GM21360 (cell line): ENCODE measurements at regions not wholly inside any gene's neighbourhood (a gene's known extent, or its start where the extent isn't known, plus 50 kb on each side); places are given as distances from the start of the nearest gene placed in this dataset.
"Not testable (repeated sequence)": the region's sequence is repeated elsewhere in the genome, so short reads cannot be mapped to it uniquely, and the experiment has no call there.

Source experiments
- ATAC-seq: cut with Tn5 transposase; IDR thresholded peaks from one replicate; pipeline ENCODE4 v1.9.1; 2021; ENCODE audit warnings: mild to moderate bottlenecking, moderate library complexity; ENCODE audit not compliant: unreplicated experiment

DNA sequence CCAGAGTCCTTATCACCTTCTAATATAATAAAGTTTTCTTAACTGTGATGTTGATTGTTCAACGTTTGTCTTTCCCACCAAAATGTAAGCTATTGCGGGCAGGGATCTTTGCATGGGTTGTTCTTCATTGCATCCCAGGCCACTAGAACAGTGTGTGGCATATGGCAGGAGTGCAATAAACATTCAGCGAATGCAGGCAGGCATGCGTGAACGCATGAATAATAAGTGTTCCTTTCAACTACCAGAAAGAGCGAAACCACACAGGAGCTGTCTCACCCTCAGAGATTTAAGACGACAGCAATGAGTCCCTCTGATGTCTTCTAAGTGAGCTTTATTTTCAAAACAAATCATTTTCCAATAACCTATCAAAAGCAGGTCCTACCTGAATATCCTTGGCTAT is 2693.1 kb upstream of the TPTE start:
- not testable (repeated sequence) for ATAC-seq

- not testable (repeated sequence) for ATAC-seq
These were observed 2692.0 kb upstream of the TPTE start for GRCh38 chr21:7829411-7829810.

- ATAC-seq, result not testable (repeated sequence)
These were observed 2684.1 kb upstream of the TPTE start for GRCh38 chr21:7837315-7837714.

GRCh38 chr21:7853426-7853825 is 2668.0 kb upstream of the TPTE start:
- ATAC-seq, result not testable (repeated sequence)

- ATAC-seq, result not testable (repeated sequence)
These were observed 2667.5 kb upstream of the TPTE start for GRCh38 chr21:7853836-7854235.
